Activated naive CD4-positive, alpha-beta T cell treated with anti-CD3 and anti-CD28 coated beads for 36 hours (primary cell): ENCODE measurements at regions not wholly inside any gene's neighbourhood (a gene's known extent, or its start where the extent isn't known, plus 50 kb on each side); places are given as distances from the start of the nearest gene placed in this dataset.
A peak's percentile ranks its signal among the peaks of the same experiment; 100 is the strongest.

ENCODE experiments used
- CTCF ChIA-PET: fragments of 350-600 bp; sonication (Branson Sonifier 250); formaldehyde crosslinking; loops from one replicate; lab custom pipeline; 2021; ENCODE audit warnings: antibody characterized with exemption; lab: Charles Lee
- DNase-seq: peaks from one replicate; pipeline ENCODE4 v3.0.0-alpha.2; 2020
- H3K27ac Mint-ChIP-seq: one replicate; pipeline ENCODE4 v1.8.0; 2021; ENCODE audit warnings: mild to moderate bottlenecking, mixed read lengths
- H3K27me3 Mint-ChIP-seq: one replicate; pipeline ENCODE4 v1.8.0; 2021; ENCODE audit warnings: low read depth, mixed read lengths
- H3K36me3 Mint-ChIP-seq: one replicate; pipeline ENCODE4 v1.8.0; 2021; ENCODE audit warnings: low read depth, mixed read lengths
- H3K4me1 Mint-ChIP-seq: one replicate; pipeline ENCODE4 v1.8.0; 2021; ENCODE audit warnings: low read depth, mixed read lengths
- H3K4me3 Mint-ChIP-seq: one replicate; pipeline ENCODE4 v1.8.0; 2021; ENCODE audit warnings: mild to moderate bottlenecking, moderate library complexity, mixed read lengths
- H3K9me3 Mint-ChIP-seq: one replicate; pipeline ENCODE4 v1.8.0; 2021; ENCODE audit warnings: mixed read lengths
- intact Hi-C: fragments of 100-400 bp; cut with micrococcal nuclease; formaldehyde crosslinking; loops from one replicate; pipeline ENCODE4 v1.15.1; 2023

DNA sequence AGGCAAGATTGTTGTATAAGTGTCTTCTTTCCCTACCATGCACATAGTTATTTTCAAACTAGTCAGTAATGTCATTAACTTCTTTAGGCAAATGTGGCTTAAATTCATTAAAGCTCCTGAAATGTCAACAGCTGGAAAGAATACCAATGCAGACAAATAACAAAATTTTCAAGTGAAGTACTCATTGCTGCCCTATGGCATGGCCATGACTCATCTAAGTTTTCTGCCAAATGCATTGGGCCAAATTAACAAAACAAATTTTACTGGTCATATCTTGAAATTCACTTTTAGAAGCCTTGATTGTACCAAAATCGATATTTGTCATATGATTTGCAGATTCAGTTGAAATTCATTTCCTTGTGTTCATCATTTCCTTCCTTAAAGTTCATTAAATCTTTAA, 915.9 kb downstream of the SLC6A15 start:
- Mint-ChIP-seq H3K9me3 (peaks cover 11% of the 10 kb centered on the region), H3K4me1 (no peaks in the 10 kb centered on the region), H3K27me3 (no peaks in the 10 kb centered on the region), H3K4me3 (no peak overlapping the region), H3K27ac (no peak overlapping the region), H3K36me3 (no peaks in the 10 kb centered on the region)
- no peak for DNase-seq
- CTCF ChIA-PET: no interaction called here
- intact Hi-C loops: no loop called here

DNA sequence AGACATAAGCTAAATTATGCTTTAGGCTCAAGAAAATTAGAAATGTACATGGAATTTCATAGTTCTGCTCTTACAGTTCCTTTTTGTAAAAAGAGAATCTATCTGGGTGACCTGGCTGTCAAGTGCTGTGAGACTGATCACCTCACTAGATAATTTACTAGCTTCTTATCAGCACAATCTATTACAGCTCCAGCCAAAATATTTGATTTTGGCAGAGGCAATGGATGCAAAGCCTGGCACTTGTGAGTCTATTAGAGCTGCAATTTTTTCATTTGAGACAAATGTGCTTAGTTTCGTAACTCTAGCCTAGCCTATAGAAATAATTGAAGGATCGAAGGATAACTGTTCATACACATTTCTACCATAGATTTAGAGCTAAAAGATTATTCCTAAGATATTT, 927.5 kb downstream of the SLC6A15 start:
- H3K4me3 Mint-ChIP-seq: no peak overlapping the region
- CTCF ChIA-PET: no interaction called here
- intact Hi-C loops: no loop called here
- H3K9me3 Mint-ChIP-seq: no peaks in the 10 kb centered on the region
- no peaks in the 10 kb centered on the region for H3K27me3 Mint-ChIP-seq
- no peaks in the 10 kb centered on the region for H3K4me1 Mint-ChIP-seq
- no peak overlapping the region for H3K27ac Mint-ChIP-seq
- H3K36me3 Mint-ChIP-seq: no peaks in the 10 kb centered on the region
- no peak for DNase-seq

DNA sequence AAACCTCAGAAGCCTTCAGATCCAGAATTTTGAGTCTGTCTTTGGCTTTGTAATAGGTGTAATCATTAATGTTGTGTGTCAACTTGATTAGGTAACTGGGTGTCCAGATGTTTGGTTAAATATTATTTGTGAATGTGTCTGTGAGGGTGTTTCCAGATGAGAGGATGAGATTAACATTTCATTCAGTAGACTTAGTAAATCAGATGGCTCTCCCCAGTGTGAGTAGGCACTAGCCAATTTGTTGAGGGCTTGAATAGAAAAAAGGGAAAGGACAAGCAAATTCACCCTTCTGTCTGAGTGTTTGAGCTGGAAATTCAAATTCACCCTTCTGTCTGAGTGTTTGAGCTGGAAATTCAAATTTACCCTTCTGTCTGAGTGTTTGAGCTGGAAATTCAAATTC, 932.2 kb downstream of the SLC6A15 start:
- CTCF ChIA-PET: no interaction called here
- H3K4me1 Mint-ChIP-seq: no peaks in the 10 kb centered on the region

DNA sequence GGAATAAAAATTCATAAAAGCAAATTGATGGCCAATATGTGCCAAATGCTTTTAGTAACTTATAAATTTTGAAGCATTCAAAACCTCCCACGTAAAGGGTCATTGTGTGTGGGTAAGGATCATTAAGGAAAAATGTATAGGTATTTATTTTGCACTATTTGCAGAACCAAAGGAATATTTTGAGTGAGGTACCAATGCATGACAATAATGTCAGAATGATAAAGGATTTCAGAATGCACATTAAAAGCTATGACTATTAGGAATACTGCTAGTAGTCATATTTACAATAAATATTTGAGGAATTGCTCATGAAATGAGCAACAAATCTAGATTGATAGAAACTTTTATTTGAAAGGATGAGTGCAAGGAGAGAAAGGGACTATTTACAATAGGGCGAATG, 932.8 kb downstream of the SLC6A15 start:
- Mint-ChIP-seq H3K4me1 (no peaks in the 10 kb centered on the region), H3K4me3 (no peak overlapping the region), H3K9me3 (peaks cover 2% of the 10 kb centered on the region), H3K27me3 (no peaks in the 10 kb centered on the region), H3K27ac (no peak overlapping the region), H3K36me3 (no peaks in the 10 kb centered on the region)
- DNase-seq: no peak
- intact Hi-C loops: no loop called here
- CTCF ChIA-PET: no interaction called here

More for the DNA sequence above, 932.2 kb downstream of the SLC6A15 start:
- H3K27ac Mint-ChIP-seq: no peak overlapping the region
- H3K4me3 Mint-ChIP-seq: no peak overlapping the region
- peaks cover 2% of the 10 kb centered on the region for H3K9me3 Mint-ChIP-seq
- no peaks in the 10 kb centered on the region for H3K27me3 Mint-ChIP-seq
- DNase-seq: no peak
- intact Hi-C loops: no loop called here
- no peaks in the 10 kb centered on the region for H3K36me3 Mint-ChIP-seq

DNA sequence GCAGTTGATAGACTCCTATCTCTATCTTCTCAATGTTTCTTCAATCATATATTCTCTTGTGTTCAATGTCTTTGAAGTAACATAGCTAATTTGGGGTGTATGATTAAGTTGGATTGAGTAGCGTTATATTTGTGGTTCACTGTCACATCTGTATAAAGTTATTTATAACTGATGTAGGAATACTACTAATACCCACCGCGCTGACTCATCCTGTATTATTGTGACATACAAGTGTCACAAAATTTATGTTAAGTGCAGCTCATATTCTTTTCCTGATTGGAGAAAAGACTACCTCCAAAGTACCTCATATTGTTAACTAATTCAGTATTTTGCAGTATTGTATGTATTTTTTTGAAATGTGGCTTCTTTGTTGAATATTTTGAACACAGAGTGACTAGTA, 940.8 kb downstream of the SLC6A15 start:
- Mint-ChIP-seq H3K36me3 (no peaks in the 10 kb centered on the region), H3K9me3 (peaks cover 3% of the 10 kb centered on the region), H3K27ac (no peak overlapping the region), H3K4me3 (no peak overlapping the region), H3K4me1 (no peaks in the 10 kb centered on the region), H3K27me3 (no peaks in the 10 kb centered on the region)
- CTCF ChIA-PET: no interaction called here
- intact Hi-C loops: no loop called here
- no peak for DNase-seq

DNA sequence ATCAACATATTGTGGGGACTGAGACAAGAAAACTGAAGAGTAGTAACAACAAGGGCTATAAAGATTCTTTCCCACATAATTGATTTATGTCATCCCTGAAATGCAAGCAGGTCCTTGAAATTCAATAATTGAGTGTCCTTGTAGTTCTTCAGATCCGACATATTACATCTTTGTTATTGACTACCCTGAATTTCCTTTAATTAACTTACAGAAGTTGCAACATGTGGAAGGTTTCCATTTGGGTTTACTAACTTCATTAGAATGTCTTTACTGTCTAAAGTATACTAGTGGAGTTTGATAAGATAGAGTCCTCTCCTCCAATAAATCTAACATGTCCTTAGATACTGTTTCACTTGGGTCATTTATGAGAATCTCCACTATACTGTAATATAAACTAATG, 951.8 kb downstream of the SLC6A15 start:
- Mint-ChIP-seq H3K9me3 (peaks cover 4% of the 10 kb centered on the region), H3K4me1 (no peaks in the 10 kb centered on the region), H3K36me3 (no peaks in the 10 kb centered on the region), H3K4me3 (no peak overlapping the region), H3K27me3 (no peaks in the 10 kb centered on the region), H3K27ac (no peak overlapping the region)
- CTCF ChIA-PET: no interaction called here
- DNase-seq: no peak
- intact Hi-C loops: no loop called here

DNA sequence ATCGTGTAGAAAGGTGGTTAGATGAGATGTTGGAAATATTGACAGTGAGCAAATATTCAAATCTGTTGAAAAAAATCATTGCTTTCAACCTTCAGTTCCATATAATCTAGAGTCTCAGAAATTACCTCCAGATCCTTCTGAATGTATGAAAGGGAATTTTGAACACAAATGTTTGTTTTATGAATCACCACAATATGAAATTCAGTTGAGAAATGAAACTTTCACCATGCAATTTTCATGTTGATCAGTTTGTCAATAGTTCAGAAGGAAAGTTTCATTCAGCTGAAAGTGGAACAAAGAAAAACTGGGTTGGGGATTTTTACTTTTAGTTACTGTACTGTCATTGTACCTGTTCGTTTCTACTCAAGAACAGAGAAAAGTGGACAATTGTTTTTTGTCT, 953.6 kb downstream of the SLC6A15 start:
- no peak for DNase-seq
- Mint-ChIP-seq H3K4me1 (no peaks in the 10 kb centered on the region), H3K27ac (no peak overlapping the region), H3K4me3 (no peak overlapping the region), H3K36me3 (no peaks in the 10 kb centered on the region), H3K9me3 (peaks cover 2% of the 10 kb centered on the region), H3K27me3 (no peaks in the 10 kb centered on the region)
- intact Hi-C loops: loop anchor here (5.0 kb wide), 1 partner anchor 1272 kb away; the partner anchor contains the start of gene TMTC2
- CTCF ChIA-PET: no interaction called here

DNA sequence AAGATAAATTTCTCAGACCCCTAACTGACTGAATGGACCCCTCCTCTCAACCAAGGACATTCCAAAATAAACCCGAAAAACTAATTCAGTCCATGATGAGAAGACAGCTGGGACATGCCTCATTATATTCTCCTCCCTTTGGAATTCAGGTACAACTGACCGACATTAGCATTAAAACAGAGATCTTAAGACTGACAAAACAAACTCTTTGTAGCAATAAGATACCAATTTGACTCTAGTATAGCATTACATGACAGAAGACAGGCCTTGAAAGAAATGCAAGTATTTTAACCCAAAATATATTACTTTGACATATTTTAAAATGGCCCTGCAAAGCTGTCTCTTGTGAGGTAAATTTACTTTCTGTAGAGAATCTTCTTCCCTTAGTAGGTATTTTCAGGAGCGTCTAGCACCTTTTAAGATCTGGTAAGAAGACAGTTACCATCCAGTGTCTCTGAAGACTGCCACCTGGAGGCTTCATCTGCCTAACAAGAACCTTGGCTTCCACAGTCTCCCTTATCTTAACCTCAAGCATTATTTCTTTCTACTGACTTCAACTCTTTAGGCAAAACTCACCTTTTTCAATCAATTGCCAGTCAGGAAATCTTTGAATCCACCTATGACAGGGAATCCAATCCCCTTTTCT, 957.5 kb downstream of the SLC6A15 start:
- CTCF ChIA-PET: no interaction called here
- peak; percentile 5 for DNase-seq
- no peak overlapping the region for H3K4me3 Mint-ChIP-seq
- H3K27ac Mint-ChIP-seq: no peak overlapping the region
- H3K9me3 Mint-ChIP-seq: peaks cover 6% of the 10 kb centered on the region
- no peaks in the 10 kb centered on the region for H3K27me3 Mint-ChIP-seq
- H3K36me3 Mint-ChIP-seq: no peaks in the 10 kb centered on the region
- intact Hi-C loops: loop anchor here (5.0 kb wide), 1 partner anchor 1268 kb away; the partner anchor contains the start of gene TMTC2
- no peaks in the 10 kb centered on the region for H3K4me1 Mint-ChIP-seq

DNA sequence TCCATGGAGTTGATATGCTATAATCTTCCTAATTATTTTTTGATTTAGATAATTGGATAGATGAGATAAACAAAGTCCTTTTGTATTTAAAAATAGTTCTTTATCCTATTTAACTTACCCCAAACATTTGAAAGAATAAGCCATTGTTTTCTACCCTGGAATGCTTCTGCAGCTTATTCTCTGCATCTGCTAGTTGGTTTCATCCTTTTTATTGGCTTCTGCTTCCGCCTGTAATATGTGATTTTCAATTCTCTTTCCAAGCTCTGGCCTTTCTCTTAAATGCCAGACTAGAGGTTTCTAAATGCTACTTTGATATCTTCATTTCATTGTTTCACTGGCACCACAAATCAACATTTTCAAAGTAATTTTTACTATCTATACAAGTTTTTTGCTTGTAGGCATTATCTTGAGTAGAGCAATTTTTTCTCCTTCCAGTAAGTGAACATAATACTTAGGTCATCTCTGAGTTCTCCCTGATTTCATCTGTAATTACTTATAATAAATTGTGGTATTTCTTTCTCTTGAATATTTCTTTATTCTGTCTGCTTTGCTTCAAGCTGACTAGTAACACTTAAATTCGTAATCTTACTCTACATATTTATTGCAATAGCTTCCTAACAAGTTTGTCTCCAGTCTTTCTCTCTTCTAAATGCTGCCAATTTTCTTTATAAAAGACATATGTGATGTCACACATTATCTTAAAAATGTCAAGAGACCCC, 958.4 kb downstream of the SLC6A15 start:
- Mint-ChIP-seq H3K27me3 (no peaks in the 10 kb centered on the region), H3K4me3 (no peak overlapping the region), H3K4me1 (no peaks in the 10 kb centered on the region), H3K27ac (no peak overlapping the region), H3K9me3 (peaks cover 7% of the 10 kb centered on the region), H3K36me3 (no peaks in the 10 kb centered on the region)
- CTCF ChIA-PET: no interaction called here
- intact Hi-C loops: no loop called here
- DNase-seq: no peak

DNA sequence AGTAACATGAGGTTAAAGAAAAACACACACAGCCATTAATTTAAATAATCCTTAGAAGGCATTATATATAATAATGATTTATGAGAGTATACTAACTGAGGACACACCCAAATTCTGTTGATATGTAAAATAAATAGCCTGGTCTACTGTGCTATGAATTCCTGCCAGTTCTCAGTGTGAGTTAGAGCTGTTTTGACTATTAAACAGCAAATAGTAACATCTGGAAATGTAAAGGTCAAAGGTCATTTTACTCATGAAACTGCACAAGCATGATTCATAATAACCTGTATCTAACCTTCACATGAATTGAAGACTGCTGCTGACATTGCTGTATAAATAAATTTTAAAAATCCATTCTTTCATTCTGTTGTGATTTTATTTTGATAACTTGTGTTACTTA, 966.7 kb downstream of the SLC6A15 start:
- Mint-ChIP-seq H3K36me3 (no peaks in the 10 kb centered on the region), H3K9me3 (peaks cover 6% of the 10 kb centered on the region), H3K27me3 (no peaks in the 10 kb centered on the region), H3K4me1 (no peaks in the 10 kb centered on the region), H3K4me3 (no peak overlapping the region), H3K27ac (no peak overlapping the region)
- intact Hi-C loops: no loop called here
- CTCF ChIA-PET: no interaction called here
- DNase-seq: no peak

DNA sequence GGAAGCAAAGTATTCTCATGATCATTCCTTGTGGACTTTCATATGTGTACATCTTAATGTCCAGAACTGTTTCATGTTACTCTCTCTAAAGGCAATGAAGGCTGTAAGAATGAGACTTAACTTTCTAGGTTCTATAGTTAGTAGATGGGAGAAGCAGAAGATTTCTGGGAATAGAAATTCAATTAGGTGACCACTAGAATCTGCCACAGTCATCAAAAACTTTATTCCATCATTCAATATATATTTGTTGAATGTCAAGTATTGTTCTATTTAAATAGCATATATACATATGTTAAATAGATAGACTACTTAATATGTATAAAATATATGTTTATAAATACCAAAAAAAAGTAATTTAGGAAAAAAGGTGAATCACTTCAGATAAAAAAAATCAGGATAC, 972.9 kb downstream of the SLC6A15 start:
- Mint-ChIP-seq H3K4me3 (no peak overlapping the region), H3K27me3 (no peaks in the 10 kb centered on the region), H3K9me3 (peaks cover 4% of the 10 kb centered on the region), H3K4me1 (no peaks in the 10 kb centered on the region), H3K27ac (no peak overlapping the region), H3K36me3 (no peaks in the 10 kb centered on the region)
- intact Hi-C loops: no loop called here
- DNase-seq: no peak
- CTCF ChIA-PET: no interaction called here

DNA sequence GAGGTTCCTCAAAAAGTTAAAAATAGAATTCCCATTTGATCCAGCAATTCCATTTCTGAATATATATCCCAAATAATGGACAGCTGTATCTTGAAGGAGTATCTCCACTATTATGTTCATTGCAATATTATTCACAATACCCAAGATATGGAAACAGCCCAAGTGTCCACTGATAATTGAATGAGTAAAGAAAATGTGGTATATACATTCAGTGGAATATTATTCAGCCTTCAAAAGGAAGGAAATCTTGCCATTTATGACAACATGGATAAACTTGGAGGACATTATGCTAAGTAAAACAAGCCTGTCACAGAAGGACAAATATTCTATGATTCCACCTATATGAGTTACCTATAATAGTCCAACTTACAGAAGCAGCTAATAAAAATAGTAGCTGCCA, 979.0 kb downstream of the SLC6A15 start:
- H3K9me3 Mint-ChIP-seq: peaks cover 8% of the 10 kb centered on the region
- H3K27ac Mint-ChIP-seq: no peak overlapping the region
- no peaks in the 10 kb centered on the region for H3K36me3 Mint-ChIP-seq
- no peaks in the 10 kb centered on the region for H3K4me1 Mint-ChIP-seq
- intact Hi-C loops: no loop called here
- no peak for DNase-seq
- H3K27me3 Mint-ChIP-seq: no peaks in the 10 kb centered on the region
- CTCF ChIA-PET: no interaction called here
- no peak overlapping the region for H3K4me3 Mint-ChIP-seq

DNA sequence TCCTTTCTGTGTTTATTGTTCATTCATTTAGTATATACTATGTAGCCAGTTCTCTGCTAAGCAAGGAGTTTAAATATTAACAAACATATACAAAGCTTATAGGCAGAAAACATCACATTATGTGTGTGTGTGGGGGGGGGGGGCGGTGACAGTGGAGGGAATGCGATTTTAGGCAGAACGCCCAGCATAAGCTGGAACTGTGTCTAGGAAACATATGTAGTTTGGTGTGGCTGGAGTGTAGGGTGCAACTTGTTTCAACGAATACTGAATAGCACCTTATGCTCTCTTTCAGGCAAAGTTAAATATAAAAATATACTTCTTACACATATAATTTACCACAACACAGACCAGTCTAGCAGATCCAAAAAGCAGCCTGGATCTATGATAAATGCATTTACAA, 980.6 kb downstream of the SLC6A15 start:
- Mint-ChIP-seq H3K4me1 (no peaks in the 10 kb centered on the region), H3K27me3 (no peaks in the 10 kb centered on the region), H3K36me3 (no peaks in the 10 kb centered on the region), H3K27ac (no peak overlapping the region), H3K4me3 (no peak overlapping the region), H3K9me3 (peaks cover 8% of the 10 kb centered on the region)
- CTCF ChIA-PET: no interaction called here
- intact Hi-C loops: no loop called here
- no peak for DNase-seq
